Adrenal gland (tissue), 5 donors: ENCODE measurements at regions not wholly inside any gene's neighbourhood (a gene's known extent, or its start where the extent isn't known, plus 50 kb on each side); places are given as distances from the start of the nearest gene placed in this dataset.

Source experiments
- CTCF ChIP-seq, 6 experiments: fragments of 450-650 bp in 4 of 6; fragments of 200-600 bp in 2 of 6; sonication (generic) in 1 of 6; IDR thresholded peaks; 1 replicate in 5 of 6; 2 replicates in 1 of 6; pipeline versions ENCODE4 v1.5.1 to v1.8.0; 2016 to 2021; ENCODE audit warnings: antibody characterized with exemption in 6 of 6, mild to moderate bottlenecking in 2 of 6, moderate library complexity in 1 of 6
- POLR2A ChIP-seq, 2 donors: fragments of 450-650 bp; IDR thresholded peaks; one replicate each; pipeline ENCODE4 v1.6.1; 2017; ENCODE audit warnings: antibody characterized with exemption in 2 of 2, mild to moderate bottlenecking in 2 of 2, moderate library complexity in 1 of 2
- donor health status: DM: no; HTN: no; CAD: no.

- no peak for TF ChIP-seq POLR2A (IDR thresholded peaks at IDR 0.05)
- TF ChIP-seq CTCF (IDR thresholded peaks at IDR 0.05): no peak
These were observed 362.4 kb downstream of the KCTD12 start for GRCh38 chr13:76523740-76524340.
